Keratinocyte (primary cell): ENCODE measurements at regions not wholly inside any gene's neighbourhood (a gene's known extent, or its start where the extent isn't known, plus 50 kb on each side); places are given as distances from the start of the nearest gene placed in this dataset.

Experiments used
- DNase-seq: peaks from one replicate; pipeline ENCODE4 v3.0.0-alpha.2; 2011; ENCODE audit warnings: low read depth, missing footprints, low spot score
- FAIRE-seq: peaks from 2 replicates; lab custom pipeline; 2011; peaks lifted over from hg19 to GRCh38; lab: Jason Lieb, UNC
- H2AFZ ChIP-seq: 2 replicates; pipeline ENCODE4 v1.6.0; 2012; ENCODE audit warnings: low read length, control low read depth, inconsistent platforms; ENCODE audit not compliant: control insufficient read depth
- H3K27ac ChIP-seq: 2 replicates; pipeline ENCODE4 v1.5.1; 2011; ENCODE audit warnings: low read length; ENCODE audit not compliant: control insufficient read depth, insufficient read depth
- H3K27me3 ChIP-seq: 3 replicates; pipeline ENCODE4 v1.6.0; 2011; ENCODE audit warnings: low read length; ENCODE audit not compliant: control insufficient read depth, insufficient read depth; ENCODE audit errors: extremely low read depth
- H3K36me3 ChIP-seq, 2 experiments: 2 replicates in 1 of 2; 3 replicates in 1 of 2; pipeline ENCODE4 v1.5.1; 2011; ENCODE audit warnings: low read length in 2 of 2, mild to moderate bottlenecking in 1 of 2; ENCODE audit not compliant: control insufficient read depth in 2 of 2, insufficient read depth in 2 of 2; ENCODE audit errors: extremely low read depth in 1 of 2
- H3K4me1 ChIP-seq: 3 replicates; pipeline ENCODE4 v1.5.1; 2011; ENCODE audit warnings: low read length; ENCODE audit not compliant: control insufficient read depth, insufficient read depth; ENCODE audit errors: extremely low read depth
- H3K4me2 ChIP-seq: 3 replicates; pipeline ENCODE4 v1.6.0; 2011; ENCODE audit warnings: low read depth, low read length; ENCODE audit not compliant: control insufficient read depth, insufficient read depth; ENCODE audit errors: extremely low read depth
- H3K4me3 ChIP-seq, 3 experiments: fragments of 200-600 bp in 1 of 3; sonication (generic) in 1 of 3; 2 replicates in 2 of 3; 3 replicates in 1 of 3; pipeline ENCODE4 v1.5.1; 2011 to 2016; ENCODE audit warnings: low read length in 3 of 3, mild to moderate bottlenecking in 3 of 3, control low read depth in 2 of 3, inconsistent platforms in 1 of 3, low read depth in 1 of 3, mixed read lengths in 1 of 3, mixed run types in 1 of 3, moderate library complexity in 1 of 3; ENCODE audit not compliant: control insufficient read depth in 2 of 3, insufficient read depth in 2 of 3; ENCODE audit errors: extremely low read depth in 1 of 3
- H3K79me2 ChIP-seq: 2 replicates; pipeline ENCODE4 v1.6.0; 2012; ENCODE audit warnings: low read length; ENCODE audit not compliant: control insufficient read depth, insufficient read depth
- H3K9ac ChIP-seq: 3 replicates; pipeline ENCODE4 v1.6.0; 2011; ENCODE audit warnings: low read length; ENCODE audit not compliant: control insufficient read depth, insufficient read depth; ENCODE audit errors: extremely low read depth
- H3K9me1 ChIP-seq: 3 replicates; pipeline ENCODE4 v1.6.0; 2011; ENCODE audit warnings: low read length; ENCODE audit not compliant: control insufficient read depth, insufficient read depth; ENCODE audit errors: extremely low read depth
- H3K9me3 ChIP-seq: 2 replicates; pipeline ENCODE4 v1.5.1; 2012; ENCODE audit warnings: low read depth, low read length; ENCODE audit not compliant: control insufficient read depth
- H4K20me1 ChIP-seq: 3 replicates; pipeline ENCODE4 v1.6.0; 2011; ENCODE audit warnings: low read length; ENCODE audit not compliant: control insufficient read depth, insufficient read depth; ENCODE audit errors: extremely low read depth
- EZH2 ChIP-seq: IDR thresholded peaks from one replicate; pipeline ENCODE4 v1.6.1; 2012; ENCODE audit warnings: inconsistent platforms, mild to moderate bottlenecking, low read length, moderate library complexity
- dilution Hi-C: fragments of 300-500 bp; cut with MboI; formaldehyde crosslinking; loops from one replicate; pipeline ENCODE4 v1.7.0; 2020; ENCODE audit warnings: low sequenced_read_pairs; ENCODE audit not compliant: extremely low pct_ligation_motif_present
- TF ChIP-seq, protein P1 (sequence below), 3 experiments: IDR thresholded peaks in 1 of 3; conservative IDR thresholded peaks in 1 of 3; optimal IDR thresholded peaks in 1 of 3; 2 replicates in 2 of 3; 3 replicates in 1 of 3; pipeline versions ENCODE3 to v1.5.1; 2011; ENCODE audit warnings: low read length in 3 of 3, mild to moderate bottlenecking in 3 of 3, moderate library complexity in 2 of 3, control low read depth in 1 of 3, inconsistent platforms in 1 of 3; ENCODE audit not compliant: insufficient read depth in 2 of 3; ENCODE audit errors: extremely low read depth in 1 of 3

DNA sequence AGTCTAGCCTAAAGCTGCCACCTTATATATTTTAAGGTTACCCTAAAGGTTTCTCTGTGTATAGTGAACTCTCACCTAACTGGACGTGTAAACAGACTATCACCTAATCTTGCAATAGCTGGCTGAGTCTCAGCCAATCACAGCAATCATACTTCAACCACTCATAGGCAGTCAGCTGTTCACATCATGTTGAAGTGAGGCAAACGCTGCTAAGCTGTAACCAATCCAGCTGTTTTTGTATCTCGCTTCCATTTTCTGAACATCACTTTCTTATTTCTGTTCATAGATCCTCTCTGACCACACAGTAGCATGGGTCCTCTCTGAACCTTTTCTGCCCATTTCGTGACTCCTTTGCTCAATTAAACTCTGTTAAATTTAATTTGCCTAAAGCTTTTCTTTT lies 468.2 kb upstream of the POU3F3 start:
- Histone ChIP-seq H3K79me2 (no peaks in the 10 kb centered on the region), H3K4me3 (no peak overlapping the region), H4K20me1 (no peaks in the 10 kb centered on the region), H3K4me1 (no peaks in the 10 kb centered on the region), H3K27me3 (no peaks in the 10 kb centered on the region), H3K4me2 (no peak overlapping the region), H3K27ac (no peak overlapping the region), H3K9me3 (no peaks in the 10 kb centered on the region), H2AFZ (no peak overlapping the region), H3K9me1 (no peaks in the 10 kb centered on the region), H3K36me3 (no peaks in the 10 kb centered on the region), H3K9ac (no peak overlapping the region)
- dilution Hi-C loops: no loop called here
- DNase-seq (no peak), FAIRE-seq (no peak)
- TF ChIP-seq EZH2: no peak
- TF ChIP-seq, protein P1, sequence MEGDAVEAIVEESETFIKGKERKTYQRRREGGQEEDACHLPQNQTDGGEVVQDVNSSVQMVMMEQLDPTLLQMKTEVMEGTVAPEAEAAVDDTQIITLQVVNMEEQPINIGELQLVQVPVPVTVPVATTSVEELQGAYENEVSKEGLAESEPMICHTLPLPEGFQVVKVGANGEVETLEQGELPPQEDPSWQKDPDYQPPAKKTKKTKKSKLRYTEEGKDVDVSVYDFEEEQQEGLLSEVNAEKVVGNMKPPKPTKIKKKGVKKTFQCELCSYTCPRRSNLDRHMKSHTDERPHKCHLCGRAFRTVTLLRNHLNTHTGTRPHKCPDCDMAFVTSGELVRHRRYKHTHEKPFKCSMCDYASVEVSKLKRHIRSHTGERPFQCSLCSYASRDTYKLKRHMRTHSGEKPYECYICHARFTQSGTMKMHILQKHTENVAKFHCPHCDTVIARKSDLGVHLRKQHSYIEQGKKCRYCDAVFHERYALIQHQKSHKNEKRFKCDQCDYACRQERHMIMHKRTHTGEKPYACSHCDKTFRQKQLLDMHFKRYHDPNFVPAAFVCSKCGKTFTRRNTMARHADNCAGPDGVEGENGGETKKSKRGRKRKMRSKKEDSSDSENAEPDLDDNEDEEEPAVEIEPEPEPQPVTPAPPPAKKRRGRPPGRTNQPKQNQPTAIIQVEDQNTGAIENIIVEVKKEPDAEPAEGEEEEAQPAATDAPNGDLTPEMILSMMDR (optimal IDR thresholded peaks at IDR 0.05 in 1 of 3, IDR thresholded peaks at IDR 0.05 in 1 of 3, conservative IDR thresholded peaks at IDR 0.05 in 1 of 3; ENCODE audit: extremely low read depth in 1 of 3, insufficient read depth in 2 of 3, low read length in 3 of 3): no peak

DNA sequence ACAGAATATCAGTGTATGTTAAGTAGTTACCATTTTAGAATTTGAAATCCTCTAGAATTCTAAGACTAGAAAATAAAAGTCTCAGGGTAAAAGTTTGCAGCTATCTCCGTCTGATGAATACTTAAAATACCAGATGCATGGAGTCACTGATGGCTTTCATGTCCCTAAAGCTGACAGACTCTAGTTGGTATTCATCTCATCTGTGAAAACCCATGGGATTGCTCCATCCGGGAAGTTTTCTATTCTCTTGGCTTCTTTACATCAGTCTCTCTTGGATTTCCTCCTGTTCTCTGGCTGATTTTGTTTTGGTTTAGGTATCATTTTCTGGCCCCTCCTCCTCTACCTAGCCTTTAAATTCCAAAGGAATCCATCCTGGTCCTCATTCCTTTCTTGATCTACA lies 465.6 kb upstream of the POU3F3 start:
- Histone ChIP-seq H3K4me1 (no peaks in the 10 kb centered on the region), H3K9ac (no peak overlapping the region), H3K27me3 (no peaks in the 10 kb centered on the region), H3K27ac (no peak overlapping the region), H2AFZ (no peak overlapping the region), H3K9me3 (no peaks in the 10 kb centered on the region), H3K79me2 (no peaks in the 10 kb centered on the region), H3K9me1 (no peaks in the 10 kb centered on the region), H3K4me2 (no peak overlapping the region), H3K36me3 (no peaks in the 10 kb centered on the region), H3K4me3 (no peak overlapping the region), H4K20me1 (no peaks in the 10 kb centered on the region)
- no peak for TF ChIP-seq EZH2
- TF ChIP-seq, protein P1 (optimal IDR thresholded peaks at IDR 0.05 in 1 of 3, IDR thresholded peaks at IDR 0.05 in 1 of 3, conservative IDR thresholded peaks at IDR 0.05 in 1 of 3; ENCODE audit: extremely low read depth in 1 of 3, insufficient read depth in 2 of 3, low read length in 3 of 3): no peak
- FAIRE-seq (no peak), DNase-seq (no peak)
- dilution Hi-C loops: no loop called here
